IMR-90 (cell line): ENCODE measurements at regions not wholly inside any gene's neighbourhood (a gene's known extent, or its start where the extent isn't known, plus 50 kb on each side); places are given as distances from the start of the nearest gene placed in this dataset.

ENCODE experiments used
- ATAC-seq: fragments of 200-7000 bp; cut with Tn5 transposase; 2 replicates; pipeline ENCODE4 v1.9.1; 2020; ENCODE audit warnings: low read depth, mild to moderate bottlenecking, moderate library complexity
- BruUV-seq: library from RNA; stranded (reverse); fragments of 400-500 nt; replicated peaks from 2 replicates; lab custom pipeline; 2021; lab: Mats Ljungman, UMichigan
- CTCF ChIA-PET: fragments of 300-600 bp; formaldehyde crosslinking; extraction: SDS; loops from one replicate; lab custom pipeline; 2021; ENCODE audit warnings: antibody characterized with exemption; lab: Yijun Ruan, JAX
- POLR2A ChIA-PET: fragments of 300-600 bp; sonication (Branson Sonifier 250); formaldehyde crosslinking; loops from one replicate; lab custom pipeline; 2022; ENCODE audit warnings: antibody characterized with exemption; ENCODE audit not compliant: unreplicated experiment; lab: Charles Lee
- DNase-seq: peaks from one replicate; pipeline ENCODE4 v3.0.0; 2013
- H2AFZ ChIP-seq: replicated peaks from 2 replicates; pipeline ENCODE3; 2013; ENCODE audit warnings: low read length, mild to moderate bottlenecking; ENCODE audit not compliant: poor library complexity
- H2AK5ac ChIP-seq: 2 replicates; pipeline ENCODE4 v1.6.1; 2013; ENCODE audit warnings: low read depth, low read length, inconsistent platforms
- H2AK9ac ChIP-seq: replicated peaks from 2 replicates; pipeline ENCODE3; 2013; ENCODE audit warnings: mild to moderate bottlenecking, low read depth, low read length, moderate library complexity; ENCODE audit not compliant: poor library complexity
- H2BK120ac ChIP-seq: 2 replicates; pipeline ENCODE4 v1.6.1; 2013; ENCODE audit warnings: low read depth, low read length, inconsistent platforms
- H2BK15ac ChIP-seq: 3 replicates; pipeline ENCODE4 v1.6.1; 2013; ENCODE audit warnings: low read depth, low read length, inconsistent platforms
- H2BK20ac ChIP-seq: 2 replicates; pipeline ENCODE4 v1.6.1; 2013; ENCODE audit warnings: low read depth, mild to moderate bottlenecking, inconsistent platforms, low read length, moderate library complexity
- H2BK5ac ChIP-seq: 2 replicates; pipeline ENCODE4 v1.6.1; 2013; ENCODE audit warnings: mild to moderate bottlenecking, low read depth, low read length, inconsistent platforms; ENCODE audit not compliant: poor library complexity, severe bottlenecking
- H3K14ac ChIP-seq: replicated peaks from 2 replicates; pipeline ENCODE4 v1.6.1; 2013; ENCODE audit warnings: low read depth, low read length, inconsistent platforms
- H3K18ac ChIP-seq: 2 replicates; pipeline ENCODE4 v1.6.1; 2013; ENCODE audit warnings: low read depth, low read length, control low read depth
- H3K23ac ChIP-seq: 2 replicates; pipeline ENCODE4 v1.6.1; 2013; ENCODE audit warnings: low read depth, low read length, inconsistent platforms
- H3K27ac ChIP-seq: 2 replicates; pipeline ENCODE4 v1.5.1; 2013; ENCODE audit warnings: mild to moderate bottlenecking, control low read depth, low read length; ENCODE audit not compliant: insufficient read depth
- H3K27me3 ChIP-seq: 2 replicates; pipeline ENCODE4 v1.6.1; 2013; ENCODE audit warnings: low read length; ENCODE audit not compliant: control insufficient read depth, insufficient read depth
- H3K36me3 ChIP-seq: 2 replicates; pipeline ENCODE4 v1.6.1; 2013; ENCODE audit warnings: low read length, mixed read lengths; ENCODE audit not compliant: control insufficient read depth, insufficient read depth
- H3K4ac ChIP-seq: 2 replicates; pipeline ENCODE4 v1.6.1; 2013; ENCODE audit warnings: low read depth, low read length, inconsistent platforms
- H3K4me1 ChIP-seq: 2 replicates; pipeline ENCODE4 v1.6.1; 2013; ENCODE audit warnings: low read length, mixed read lengths; ENCODE audit not compliant: control insufficient read depth, insufficient read depth
- H3K4me2 ChIP-seq: 2 replicates; pipeline ENCODE4 v1.6.1; 2013; ENCODE audit warnings: low read depth, mild to moderate bottlenecking, control low read depth, low read length, moderate library complexity
- H3K4me3 ChIP-seq: 2 replicates; pipeline ENCODE4 v1.5.1; 2013; ENCODE audit warnings: low read depth, mild to moderate bottlenecking, control low read depth, low read length, moderate library complexity; ENCODE audit not compliant: insufficient read depth
- H3K56ac ChIP-seq: 2 replicates; pipeline ENCODE4 v1.6.1; 2013; ENCODE audit warnings: low read length, inconsistent platforms; ENCODE audit not compliant: insufficient read depth; ENCODE audit errors: extremely low read depth
- H3K79me1 ChIP-seq, 2 experiments: 2 replicates each; pipeline ENCODE4 v1.6.1; 2013; ENCODE audit warnings: low read length in 2 of 2, inconsistent platforms in 1 of 2, low read depth in 1 of 2
- H3K9ac ChIP-seq: 2 replicates; pipeline ENCODE4 v1.6.1; 2013; ENCODE audit warnings: low read depth, low read length, control low read depth
- H3K9me1 ChIP-seq: 2 replicates; pipeline ENCODE4 v1.6.1; 2013; ENCODE audit warnings: low read length, inconsistent platforms; ENCODE audit not compliant: insufficient read depth
- H3K9me3 ChIP-seq: 2 replicates; pipeline ENCODE4 v1.6.1; 2013; ENCODE audit warnings: low read length; ENCODE audit not compliant: control insufficient read depth, insufficient read depth
- H4K20me1 ChIP-seq: 2 replicates; pipeline ENCODE4 v1.6.1; 2013; ENCODE audit warnings: low read length, inconsistent platforms; ENCODE audit not compliant: insufficient read depth
- H4K5ac ChIP-seq: 2 replicates; pipeline ENCODE4 v1.6.1; 2013; ENCODE audit warnings: mild to moderate bottlenecking, low read depth, low read length, control low read depth
- H4K8ac ChIP-seq, 2 experiments: 2 replicates each; pipeline ENCODE4 v1.6.1; 2013; ENCODE audit warnings: low read depth in 2 of 2, low read length in 2 of 2, control low read depth in 1 of 2, inconsistent platforms in 1 of 2
- H4K91ac ChIP-seq: 2 replicates; pipeline ENCODE4 v1.6.1; 2013; ENCODE audit warnings: low read depth, low read length, inconsistent platforms; ENCODE audit not compliant: insufficient read depth
- CEBPB ChIP-seq: IDR thresholded peaks from 2 replicates; pipeline ENCODE4 v1.6.1; 2012; ENCODE audit warnings: low read depth, low read length, improper control_type of control experiment
- RAD21 ChIP-seq: IDR thresholded peaks from 2 replicates; pipeline ENCODE4 v1.6.1; 2012; ENCODE audit warnings: low read length, improper control_type of control experiment
- whole genome bisulfite sequencing, 2 experiments: methylation state at CpG; one replicate each; pipeline versions ENCODE4 v1.1.5 to v1.1.7; 2013; ENCODE audit warnings: missing lambda C conversion rate in 2 of 2; ENCODE audit not compliant: insufficient read length in 1 of 2; ENCODE audit errors: extremely low coverage in 2 of 2; 5-methylcytosine and 5-hydroxymethylcytosine counted together
- dilution Hi-C: fragments of 300-500 bp; cut with HindIII; formaldehyde crosslinking; loops from one replicate; pipeline ENCODE4 v1.14.3; 2018; ENCODE audit warnings: low sequenced_read_pairs; ENCODE audit not compliant: unreplicated experiment
- in situ Hi-C: fragments of 300-500 bp; cut with MboI; formaldehyde crosslinking; loops from 3 replicates; pipeline ENCODE4 v1.14.3; 2019; ENCODE audit warnings: low sequenced_read_pairs, inconsistent platforms, mixed read lengths
- intact Hi-C: fragments of 100-400 bp; cut with micrococcal nuclease; formaldehyde crosslinking; loops from 2 replicates; pipeline ENCODE4 v1.10.0; 2022

GRCh38 chr7:17101207-17101696 lies 197.2 kb upstream of the AHR start:
- no peak overlapping the region for H3K4me3 ChIP-seq
- H2BK5ac ChIP-seq: no peak overlapping the region
- in situ Hi-C loops: no loop called here
- H3K4me2 ChIP-seq: no peak overlapping the region
- ChIA-PET POLR2A (no interaction called here), CTCF (no interaction called here)
- 71% methylated on average over 1 of the region's 6 CpGs; no CpG with 5 or more reads in 1 of the 2 experiments for WGBS, 2 experiments
- no peaks in the 10 kb centered on the region for H4K20me1 ChIP-seq
- H4K91ac ChIP-seq: no peak overlapping the region
- no peak overlapping the region for H3K9ac ChIP-seq
- no peaks in the 10 kb centered on the region for H3K79me1 ChIP-seq
- H4K5ac ChIP-seq: no peak overlapping the region
- peaks cover 3% of the 10 kb centered on the region for H3K4me1 ChIP-seq
- dilution Hi-C loops: no loop called here
- H3K9me1 ChIP-seq: peaks cover 3% of the 10 kb centered on the region; the same call in 1 of the 2 replicates
- H3K27ac ChIP-seq: no peak overlapping the region
- DNase-seq (no peak), ATAC-seq (no peak)
- H3K18ac ChIP-seq: no peak overlapping the region
- H3K9me3 ChIP-seq: no peaks in the 10 kb centered on the region
- H3K4ac ChIP-seq: no peak overlapping the region
- H3K36me3 ChIP-seq: no peaks in the 10 kb centered on the region
- H2AK9ac ChIP-seq: no peak overlapping the region
- no peak overlapping the region for H2AK5ac ChIP-seq
- H2AFZ ChIP-seq: no peak overlapping the region
- H2BK15ac ChIP-seq: no peak overlapping the region; the same call in 2 of the 3 replicates
- no peak overlapping the region for H3K23ac ChIP-seq
- no TSS peak for BruUV-seq
- H4K8ac ChIP-seq: no peak overlapping the region
- no peak overlapping the region for H2BK20ac ChIP-seq
- H2BK120ac ChIP-seq: no peak overlapping the region
- H3K14ac ChIP-seq: no peak overlapping the region
- intact Hi-C loops: no loop called here
- H3K27me3 ChIP-seq: no peaks in the 10 kb centered on the region
- H3K56ac ChIP-seq: no peak overlapping the region
- TF ChIP-seq CEBPB (peak; percentile 64), RAD21 (no peak)
